ENCODE measurements at regions not wholly inside any gene's neighbourhood (a gene's known extent, or its start where the extent isn't known, plus 50 kb on each side); places are given as distances from the start of the nearest gene placed in this dataset.
A peak's percentile ranks its signal among the peaks of the same experiment; 100 is the strongest.

GRCh38 chr12:73714655-73715054 lies 823.0 kb upstream of the ATXN7L3B start:
- TF ChIP-seq CTCF (IDR thresholded peaks at IDR 0.05; ENCODE audit: poor library complexity, severe bottlenecking) (no peak), POLR2AphosphoS5 (IDR thresholded peaks at IDR 0.05) (peak; percentile 55), REST (IDR thresholded peaks at IDR 0.05; ENCODE audit: borderline replicate concordance) (no peak)

All from neural cell (in vitro differentiated cells).